Lung (tissue), 11 donors: ENCODE measurements at regions not wholly inside any gene's neighbourhood (a gene's known extent, or its start where the extent isn't known, plus 50 kb on each side); places are given as distances from the start of the nearest gene placed in this dataset.

Source experiments
- ATAC-seq: fragments of 200-7000 bp; cut with Tn5 transposase; one replicate; pipeline ENCODE4 v1.9.1; 2020; ENCODE audit warnings: moderate number of reproducible peaks; ENCODE audit not compliant: insufficient read depth, low FRiP score
- DNase-seq, 3 donors: peaks; one replicate each; pipeline ENCODE4 v3.0.0-alpha.2; 2013 to 2017
- H3K27ac ChIP-seq, 2 donors: one replicate each; pipeline ENCODE4 v1.5.1; 2013; ENCODE audit warnings: mild to moderate bottlenecking in 2 of 2, moderate library complexity in 2 of 2, control low read depth in 1 of 2, inconsistent platforms in 1 of 2, low read depth in 1 of 2, low read length in 1 of 2
- H3K27me3 ChIP-seq, 3 donors: one replicate each; pipeline ENCODE4 v1.5.1; 2013; ENCODE audit warnings: low read length in 2 of 3; ENCODE audit not compliant: control insufficient read depth in 3 of 3, insufficient read depth in 3 of 3
- H3K36me3 ChIP-seq, 4 donors: one replicate each; pipeline ENCODE4 v1.5.1; 2013; ENCODE audit warnings: low read length in 4 of 4, mild to moderate bottlenecking in 1 of 4, moderate library complexity in 1 of 4; ENCODE audit not compliant: control insufficient read depth in 4 of 4, insufficient read depth in 4 of 4
- H3K4me1 ChIP-seq, 5 donors: one replicate each; pipeline ENCODE4 v1.5.1; 2013; ENCODE audit warnings: low read length in 5 of 5, mild to moderate bottlenecking in 2 of 5, moderate library complexity in 1 of 5; ENCODE audit not compliant: control insufficient read depth in 5 of 5, insufficient read depth in 5 of 5
- H3K4me3 ChIP-seq: one replicate; pipeline ENCODE4 v1.5.1; 2013; ENCODE audit warnings: mild to moderate bottlenecking, control low read depth, moderate library complexity
- H3K9ac ChIP-seq, 2 donors: one replicate each; pipeline ENCODE4 v1.5.1; 2013; ENCODE audit warnings: low read length in 2 of 2, control low read depth in 1 of 2; ENCODE audit not compliant: insufficient read depth in 1 of 2
- H3K9me3 ChIP-seq, 4 donors: one replicate each; pipeline ENCODE4 v1.5.1; 2013; ENCODE audit warnings: low read length in 3 of 4, mild to moderate bottlenecking in 1 of 4, moderate library complexity in 1 of 4; ENCODE audit not compliant: control insufficient read depth in 4 of 4, insufficient read depth in 3 of 4
- CTCF ChIP-seq: IDR thresholded peaks from 2 replicates; pipeline ENCODE4 v1.5.1; 2012; ENCODE audit warnings: mild to moderate bottlenecking; ENCODE audit errors: control extremely low read depth, extremely low read depth
- WGBS, 2 donors: extraction: QIAGEN DNeasy Blood & Tissue Kit; methylation state at CpG; one replicate each; pipeline ENCODE4 v1.1.7; 2013; 5-methylcytosine and 5-hydroxymethylcytosine counted together
- donor health status: control.
- donor health status: control.
- donor health status: Bipolar disorder and iron deficiency.
- donor health status: healthy.
- donor health status: DM: yes; HTN: yes; CAD: no.

DNA sequence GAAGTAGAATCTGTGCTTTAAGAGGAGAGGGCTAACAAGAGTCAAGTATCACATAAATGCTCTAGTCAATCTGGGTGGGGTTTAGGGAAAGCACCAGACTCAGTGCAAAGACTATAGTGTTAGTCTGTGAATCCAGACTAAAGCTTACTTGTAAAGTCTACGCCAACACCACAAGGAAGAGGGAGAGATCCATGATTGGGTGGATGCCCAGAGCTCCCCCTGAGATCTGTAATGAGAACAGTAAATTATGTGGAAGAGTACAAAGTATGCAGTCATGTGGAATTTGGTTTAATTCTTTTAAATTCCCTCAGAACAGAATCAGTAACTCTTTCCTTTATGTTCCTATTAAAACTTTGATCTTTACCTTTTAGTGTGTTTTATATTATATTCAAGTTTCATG, 354.7 kb upstream of the SPANXN4 start:
- Histone ChIP-seq H3K9ac (no peak overlapping the region), H3K4me1 (no peaks in the 10 kb centered on the region), H3K27me3 (no peaks in the 10 kb centered on the region), H3K4me3 (no peak overlapping the region), H3K27ac (no peak overlapping the region), H3K36me3 (no peaks in the 10 kb centered on the region), H3K9me3 (peaks cover 0 to 2% (median under 1%) of the 10 kb centered on the region in 4 donors)
- WGBS, 2 donors: 92 to 93% methylated on average over 1 of the region's 1 CpG
- no peak for ATAC-seq
- no peak for DNase-seq
- TF ChIP-seq CTCF: no peak

DNA sequence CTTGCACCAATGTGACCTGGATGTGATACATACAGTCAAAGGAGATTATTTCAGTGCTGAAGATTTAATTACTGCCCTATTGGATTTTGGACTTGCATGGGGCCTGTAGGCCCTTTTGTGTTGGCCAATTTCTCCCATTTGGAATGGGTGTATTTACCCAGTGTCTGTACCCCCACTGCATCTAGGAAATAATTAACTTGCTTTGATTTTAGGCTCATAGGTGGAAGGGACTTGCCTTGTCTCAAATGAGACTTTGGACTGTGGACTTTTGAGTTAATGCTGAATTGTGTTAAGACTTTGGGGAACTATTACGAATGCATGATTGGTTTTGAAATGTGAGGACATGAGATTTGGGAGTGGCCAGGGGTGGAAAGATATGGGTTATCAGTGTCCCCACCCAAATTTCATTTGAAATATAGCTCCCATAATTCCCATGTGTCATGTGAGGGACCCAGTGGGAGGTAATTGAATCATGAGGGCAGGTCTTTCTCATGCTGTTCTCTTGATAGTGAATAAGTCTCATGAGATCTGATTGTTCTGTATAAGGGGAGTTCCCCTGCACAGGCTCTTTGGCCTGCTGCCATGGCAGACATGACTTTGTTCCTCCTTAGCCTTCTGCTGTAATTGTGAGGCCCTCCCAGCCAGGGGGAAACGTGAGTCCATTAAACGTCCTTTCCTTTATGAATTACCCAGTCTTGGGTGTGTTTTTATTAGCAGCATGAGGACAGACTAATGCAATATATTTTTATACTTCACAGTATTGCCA, 362.2 kb upstream of the SPANXN4 start:
- no peak for TF ChIP-seq CTCF
- no peak for ATAC-seq
- 41 to 67% methylated on average over 3 of the region's 3 CpGs for WGBS, 2 donors

DNA sequence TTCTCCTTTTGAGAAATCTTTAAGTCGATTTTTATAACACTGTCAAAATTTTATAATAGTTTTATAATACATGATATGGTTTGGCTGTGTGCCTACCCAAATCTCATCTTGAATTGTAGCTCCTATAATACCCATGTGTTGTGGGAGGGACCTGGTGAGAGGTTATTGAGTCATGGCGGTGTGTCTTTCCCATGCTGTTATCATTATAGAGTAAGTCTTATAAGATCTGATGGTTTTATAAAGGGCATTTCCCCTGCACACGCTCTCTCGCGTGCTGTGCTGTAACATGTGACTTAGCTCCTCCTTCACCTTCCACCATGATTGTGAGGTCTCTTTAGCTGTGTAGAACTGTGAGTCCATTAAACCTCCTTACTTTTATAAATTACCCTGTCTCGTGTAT, 364.0 kb upstream of the SPANXN4 start:
- no peak for DNase-seq
- TF ChIP-seq CTCF: no peak
- no peaks in the 10 kb centered on the region for H3K9me3 ChIP-seq
- H3K27ac ChIP-seq: no peak overlapping the region
- H3K4me1 ChIP-seq: no peaks in the 10 kb centered on the region
- 75 to 91% methylated on average over 6 of the region's 6 CpGs for WGBS, 2 donors
- H3K27me3 ChIP-seq: no peaks in the 10 kb centered on the region
- H3K4me3 ChIP-seq: no peak overlapping the region
- no peak for ATAC-seq
- no peak overlapping the region for H3K9ac ChIP-seq
- H3K36me3 ChIP-seq: no peaks in the 10 kb centered on the region

More for the DNA sequence above, 362.2 kb upstream of the SPANXN4 start:
- no peak for DNase-seq
- Histone ChIP-seq H3K4me3 (no peak overlapping the region), H3K4me1 (no peaks in the 10 kb centered on the region), H3K27ac (no peak overlapping the region), H3K36me3 (no peaks in the 10 kb centered on the region), H3K27me3 (no peaks in the 10 kb centered on the region), H3K9me3 (no peaks in the 10 kb centered on the region), H3K9ac (no peak overlapping the region)

DNA sequence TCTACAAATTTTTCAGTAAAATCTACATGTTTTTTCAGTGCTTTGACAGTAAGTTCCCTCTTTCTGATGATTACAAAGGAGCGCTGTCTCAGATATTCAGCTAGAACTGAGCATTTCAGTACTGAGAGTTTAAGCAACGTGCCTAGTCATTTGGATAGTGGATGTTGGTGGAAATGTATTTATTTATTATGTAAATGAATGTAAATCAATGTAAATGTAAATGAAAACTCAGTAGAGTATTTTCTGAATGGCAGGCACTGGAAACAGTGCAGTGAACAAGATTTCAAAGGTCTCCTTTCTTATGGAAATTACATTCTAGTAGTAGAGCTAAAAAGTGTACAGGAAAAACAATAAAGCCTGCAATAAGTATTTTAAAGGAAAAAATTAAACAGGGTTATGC, 370.2 kb upstream of the SPANXN4 start:
- WGBS, 2 donors: 62 to 73% methylated on average over 2 of the region's 2 CpGs
- no peak for TF ChIP-seq CTCF
- ATAC-seq: no peak

More for the DNA sequence above, 370.2 kb upstream of the SPANXN4 start:
- H3K9ac ChIP-seq: no peak overlapping the region
- peaks cover 0 to 4% (median 0%) of the 10 kb centered on the region in 3 donors for H3K27me3 ChIP-seq
- DNase-seq: no peak
- no peak overlapping the region for H3K4me3 ChIP-seq
- H3K9me3 ChIP-seq: no peaks in the 10 kb centered on the region
- no peaks in the 10 kb centered on the region for H3K36me3 ChIP-seq
- H3K27ac ChIP-seq: no peak overlapping the region
- H3K4me1 ChIP-seq: no peaks in the 10 kb centered on the region
